ELF-1 (cell line): ENCODE measurements at regions not wholly inside any gene's neighbourhood (a gene's known extent, or its start where the extent isn't known, plus 50 kb on each side); places are given as distances from the start of the nearest gene placed in this dataset.
A peak's percentile ranks its signal among the peaks of the same experiment; 100 is the strongest.
"Not testable (repeated sequence)": the region's sequence is repeated elsewhere in the genome, so short reads cannot be mapped to it uniquely, and the experiment has no call there.

Source experiments
- DNase-seq: peaks from one replicate; pipeline ENCODE4 v3.0.0-alpha.2; 2016; ENCODE audit warnings: low read depth, low spot score

- DNase-seq = no peak
Observed at GRCh38 chr5:135182675-135183074, 148.6 kb upstream of the PITX1 start.

DNA sequence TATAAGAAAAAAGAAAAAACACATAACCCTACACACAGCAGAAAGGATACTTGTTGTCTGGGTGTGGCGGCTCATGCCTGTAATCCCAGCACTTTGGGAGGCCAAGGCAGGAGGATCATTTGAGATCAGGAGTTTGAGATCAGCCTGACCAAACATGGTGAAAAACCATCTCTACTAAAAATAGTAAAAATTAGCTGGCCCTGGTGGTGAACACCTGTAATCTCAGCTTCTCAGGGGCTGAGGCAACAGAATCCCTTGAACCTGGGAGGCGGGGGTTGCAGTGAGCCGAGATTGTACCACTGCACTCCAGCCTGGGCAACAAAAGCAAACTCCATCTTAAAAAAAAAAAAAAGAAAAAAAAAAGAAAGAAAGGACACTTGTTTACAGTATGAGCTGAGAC is 147.6 kb upstream of the PITX1 start:
- DNase-seq = no peak

- DNase-seq = peak; percentile 71
Observed at GRCh38 chr5:135179308-135179980, 145.4 kb upstream of the PITX1 start.

DNA sequence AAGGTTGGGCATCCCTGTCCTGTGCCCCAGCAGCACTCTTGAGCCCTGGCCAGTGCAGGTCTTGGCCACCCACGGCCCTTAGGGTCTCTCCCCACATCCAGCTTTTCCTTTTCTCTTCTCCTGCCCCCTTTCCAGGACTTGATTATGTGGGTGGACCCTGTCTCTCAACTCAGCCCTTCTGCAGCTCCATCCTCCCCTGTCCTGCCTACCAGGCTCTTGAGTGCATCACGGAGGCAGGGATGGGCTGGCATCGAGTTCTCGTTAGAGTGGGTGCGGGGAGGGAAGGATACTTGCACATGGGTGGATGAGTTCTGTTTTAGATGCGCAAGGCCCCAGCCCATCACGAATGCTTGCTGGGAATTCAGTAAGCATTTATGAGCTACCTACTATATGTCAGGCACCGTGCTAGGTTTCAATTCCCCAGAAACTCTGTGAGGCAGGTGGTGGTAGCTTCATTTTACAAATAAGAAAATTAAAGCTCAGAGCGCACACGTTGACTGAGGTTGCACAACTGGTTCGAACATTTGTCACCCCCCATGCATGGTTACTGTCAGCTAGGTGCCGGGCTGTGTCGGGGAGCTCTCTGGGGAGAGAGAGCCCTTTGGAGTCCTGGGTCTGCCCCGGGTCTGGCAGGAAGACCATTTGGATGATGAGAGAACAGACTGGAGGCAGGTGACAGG is 144.6 kb upstream of the PITX1 start:
- DNase-seq = no peak

- no peak for DNase-seq
Observed at GRCh38 chr5:135177591-135177990, 143.6 kb upstream of the PITX1 start.

DNA sequence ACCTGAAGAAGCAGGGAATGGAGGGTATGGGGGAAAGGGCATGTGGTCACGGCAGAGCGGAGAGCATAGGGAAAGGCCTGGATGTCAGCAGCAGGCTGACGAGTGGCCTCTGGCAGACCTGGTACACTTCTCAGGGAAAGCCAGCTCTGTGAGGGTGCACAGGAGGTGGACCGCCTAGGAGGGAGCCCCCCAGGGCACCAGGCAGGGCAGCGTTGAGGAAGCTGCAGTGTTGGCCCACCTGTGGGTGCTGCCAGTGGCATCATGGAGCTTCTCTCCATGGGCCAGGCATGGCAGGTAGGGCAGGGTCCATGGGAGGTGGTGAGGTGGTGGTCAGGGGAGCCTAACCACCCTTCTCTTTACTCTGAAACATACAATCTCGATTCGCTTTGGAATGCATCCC is 143.0 kb upstream of the PITX1 start:
- DNase-seq = no peak

GRCh38 chr5:135174315-135175096 is 140.5 kb upstream of the PITX1 start:
- peak; percentile 61 for DNase-seq

- no peak for DNase-seq
Observed at GRCh38 chr5:135173662-135174290, 139.7 kb upstream of the PITX1 start.

DNA sequence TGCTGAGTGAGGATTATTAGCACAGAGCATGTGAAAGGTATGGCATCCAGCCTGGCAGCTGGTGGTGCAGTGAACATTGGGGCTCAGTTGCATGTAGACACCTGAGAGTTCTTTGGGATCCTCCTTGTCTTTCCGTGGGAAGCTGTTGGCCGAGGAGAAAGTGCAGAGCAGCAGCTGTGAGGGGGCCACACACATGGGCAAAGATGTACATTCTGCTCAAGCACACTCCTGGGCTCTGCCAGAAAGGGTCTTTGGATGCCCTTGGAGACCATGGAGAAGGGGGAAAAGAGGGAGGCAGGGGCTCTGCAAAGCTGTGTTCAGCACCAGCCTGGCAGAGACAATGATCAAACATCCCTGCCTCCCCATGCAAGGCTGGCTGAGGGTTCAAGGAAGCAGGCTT is 138.7 kb upstream of the PITX1 start:
- DNase-seq = no peak

DNA sequence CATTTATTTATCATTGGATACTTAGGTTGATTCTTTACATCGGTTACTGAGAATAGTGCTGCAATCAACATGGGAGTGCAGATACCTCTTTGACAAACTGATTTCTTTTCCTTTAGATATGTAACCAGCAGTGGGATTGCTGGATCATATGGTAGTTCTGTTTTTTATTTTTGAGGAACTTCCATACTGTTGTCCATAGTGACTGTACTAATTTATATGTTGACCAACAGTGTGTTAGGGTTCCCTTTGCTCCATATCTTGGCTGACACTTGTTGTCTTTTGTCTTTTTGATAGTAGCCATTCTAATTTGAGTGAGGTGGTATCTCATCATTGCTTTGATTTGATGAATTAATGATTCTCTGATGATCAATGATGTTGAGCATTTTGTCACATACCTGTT is 137.3 kb upstream of the PITX1 start:
- DNase-seq = no peak

GRCh38 chr5:135170500-135170899 is 136.5 kb upstream of the PITX1 start:
- DNase-seq = no peak

DNA sequence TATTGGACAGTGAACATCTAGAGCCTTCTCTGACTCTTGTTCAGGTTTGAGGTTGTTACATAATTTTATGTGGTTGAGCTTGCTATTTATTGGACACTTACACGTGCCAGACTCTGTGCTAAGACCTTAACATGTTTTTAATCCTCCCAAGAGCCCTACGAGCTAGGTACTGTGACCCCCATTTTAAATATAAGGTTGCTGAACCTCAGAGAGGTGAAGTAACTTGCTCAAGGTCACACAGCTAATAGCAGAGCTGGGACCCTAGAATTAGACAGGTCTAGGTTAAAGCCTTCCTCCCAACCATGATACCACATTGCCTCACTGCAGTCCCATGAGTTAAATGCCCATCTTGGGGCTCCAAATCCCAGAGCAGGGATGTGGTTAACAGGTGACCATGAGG is 135.7 kb upstream of the PITX1 start:
- no peak for DNase-seq

GRCh38 chr5:135167634-135168033 is 133.6 kb upstream of the PITX1 start:
- DNase-seq = no peak

DNA sequence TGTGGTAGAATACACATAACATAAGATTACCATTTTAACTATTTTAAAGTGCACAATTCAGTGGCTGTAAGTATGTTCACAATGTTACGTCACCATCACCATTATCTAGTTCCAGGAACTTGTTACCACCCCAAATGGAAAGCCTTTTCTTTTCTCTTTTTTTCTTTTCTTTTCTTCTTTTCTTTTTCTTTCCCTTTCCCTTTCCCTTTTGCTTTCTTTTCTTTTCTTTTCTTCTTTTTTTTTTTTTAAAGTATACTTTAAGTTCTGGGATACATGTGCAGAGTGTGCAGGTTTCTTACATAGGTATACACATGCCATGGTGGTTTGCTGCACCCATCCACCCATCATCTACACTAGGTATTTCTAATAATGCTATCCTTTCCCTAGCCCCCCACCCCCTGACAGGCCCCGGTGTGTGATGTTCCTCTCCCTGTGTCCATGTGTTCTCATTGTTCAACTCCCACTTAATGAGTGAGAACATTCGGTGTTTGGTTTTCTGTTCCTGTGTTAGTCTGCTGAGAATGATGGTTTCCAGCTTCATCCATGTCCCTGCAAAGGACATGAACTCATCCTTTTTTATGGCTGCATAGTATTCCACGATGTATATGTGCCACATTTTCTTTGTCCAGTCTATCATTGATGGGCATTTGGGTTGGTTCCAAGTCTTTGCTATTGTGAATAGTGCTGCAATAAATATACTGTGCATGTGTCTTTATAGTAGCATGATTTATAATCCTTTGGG is 131.0 kb upstream of the PITX1 start:
- not testable (repeated sequence) for DNase-seq

- no peak for DNase-seq
Observed at GRCh38 chr5:135163964-135164363, 129.9 kb upstream of the PITX1 start.

- no peak for DNase-seq
Observed at GRCh38 chr5:135163391-135163790, 129.4 kb upstream of the PITX1 start.

GRCh38 chr5:135162661-135163265 is 128.7 kb upstream of the PITX1 start:
- DNase-seq = peak; percentile 27

DNA sequence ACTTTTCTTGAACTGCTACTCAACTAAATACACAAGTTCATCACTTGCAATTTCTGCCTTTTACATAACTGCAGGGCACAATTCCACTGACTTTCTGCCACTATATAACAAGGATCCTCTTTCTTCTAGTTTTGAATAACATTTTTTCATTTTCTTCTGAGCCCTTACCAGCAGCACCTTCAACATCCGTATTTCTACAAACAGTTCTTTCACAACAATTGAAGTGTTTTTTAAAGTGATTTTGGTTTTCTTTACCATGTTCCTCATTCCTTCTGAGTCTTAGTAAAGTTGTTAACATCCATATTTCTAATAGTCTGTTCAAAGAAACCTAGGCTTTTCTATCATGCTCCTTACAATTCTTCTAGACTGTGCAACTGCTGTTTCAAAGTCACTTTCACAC is 127.2 kb upstream of the PITX1 start:
- DNase-seq = no peak

DNA sequence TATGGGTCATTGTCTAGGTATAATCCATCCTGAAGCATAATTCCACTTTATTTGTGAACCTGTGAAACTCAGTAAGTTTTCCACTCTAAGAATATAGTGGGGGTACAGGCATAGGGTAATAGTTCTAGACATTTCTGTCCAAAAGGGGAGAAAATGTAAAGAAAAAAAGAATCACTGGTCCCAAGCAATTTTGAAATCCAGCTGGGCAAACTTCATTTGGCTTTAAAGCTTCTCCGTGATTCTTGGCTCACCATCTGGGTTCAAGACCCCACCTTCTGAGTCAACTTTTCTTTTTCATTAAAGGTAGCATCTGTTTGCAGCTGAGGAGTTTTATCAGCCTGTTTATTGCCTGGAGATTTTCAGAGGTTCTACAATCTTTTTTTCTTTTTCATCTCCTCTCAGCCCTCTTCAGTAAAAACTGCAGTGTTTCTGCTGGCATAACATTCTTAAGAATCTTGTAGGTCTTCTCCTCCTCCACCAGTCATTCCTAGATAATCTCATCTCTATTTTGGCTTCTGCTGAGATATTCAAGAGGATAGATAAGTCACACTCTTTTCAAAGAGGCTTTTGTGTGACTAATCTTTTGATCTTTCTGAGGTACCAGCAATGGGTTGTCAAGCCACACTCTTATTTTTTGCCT is 126.1 kb upstream of the PITX1 start:
- DNase-seq = no peak

DNA sequence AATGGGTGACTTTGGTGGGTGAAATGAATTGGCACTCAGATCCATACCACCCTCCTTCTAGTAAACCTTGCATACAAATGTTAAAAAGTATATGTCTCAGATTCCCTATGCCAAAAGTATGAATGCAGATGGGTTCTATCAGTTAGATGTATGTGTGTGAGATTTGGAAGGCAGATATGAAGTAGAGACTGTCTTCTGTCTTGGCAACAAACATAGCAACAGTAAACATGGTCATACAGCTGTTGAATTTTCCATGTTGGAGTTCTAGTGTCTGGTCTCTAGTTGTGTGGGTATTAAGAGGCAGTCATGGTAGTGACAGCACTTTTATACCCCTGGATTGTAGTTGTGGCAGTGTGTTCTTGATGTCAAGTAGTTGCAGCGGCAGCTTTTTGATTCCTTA is 125.6 kb upstream of the PITX1 start:
- DNase-seq = no peak

DNA sequence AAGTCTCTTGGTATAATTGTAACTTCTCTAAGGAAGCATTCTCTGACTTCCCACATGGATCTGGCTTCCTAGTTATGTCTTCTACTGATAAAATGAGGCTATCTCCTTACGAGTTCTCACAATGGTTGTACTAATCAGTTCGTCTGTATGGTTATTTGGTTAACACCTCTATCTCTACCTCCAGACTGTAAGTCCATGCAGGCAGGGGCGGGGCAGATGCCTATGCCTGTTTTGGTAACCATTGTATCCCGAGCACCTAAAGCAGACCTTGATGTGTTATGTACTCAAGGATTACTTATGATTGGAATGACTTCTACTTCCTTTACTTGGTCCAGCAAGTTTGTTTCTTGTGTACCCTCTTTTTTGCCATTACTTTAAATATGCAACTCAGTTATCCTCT is 125.0 kb upstream of the PITX1 start:
- no peak for DNase-seq
